HG03066 (cell line): ENCODE measurements at regions not wholly inside any gene's neighbourhood (a gene's known extent, or its start where the extent isn't known, plus 50 kb on each side); places are given as distances from the start of the nearest gene placed in this dataset.

ENCODE experiments used
- ATAC-seq: cut with Tn5 transposase; IDR thresholded peaks from one replicate; pipeline ENCODE4 v1.9.1; 2021; ENCODE audit warnings: low read depth; ENCODE audit not compliant: unreplicated experiment

- ATAC-seq: no peak
These were observed 506.2 kb downstream of the EPM2A start for GRCh38 chr6:145228962-145229582.

GRCh38 chr6:145233955-145234354 lies 501.4 kb downstream of the EPM2A start:
- ATAC-seq: no peak

- no peak for ATAC-seq
These were observed 500.1 kb downstream of the EPM2A start for GRCh38 chr6:145235207-145235606.

DNA sequence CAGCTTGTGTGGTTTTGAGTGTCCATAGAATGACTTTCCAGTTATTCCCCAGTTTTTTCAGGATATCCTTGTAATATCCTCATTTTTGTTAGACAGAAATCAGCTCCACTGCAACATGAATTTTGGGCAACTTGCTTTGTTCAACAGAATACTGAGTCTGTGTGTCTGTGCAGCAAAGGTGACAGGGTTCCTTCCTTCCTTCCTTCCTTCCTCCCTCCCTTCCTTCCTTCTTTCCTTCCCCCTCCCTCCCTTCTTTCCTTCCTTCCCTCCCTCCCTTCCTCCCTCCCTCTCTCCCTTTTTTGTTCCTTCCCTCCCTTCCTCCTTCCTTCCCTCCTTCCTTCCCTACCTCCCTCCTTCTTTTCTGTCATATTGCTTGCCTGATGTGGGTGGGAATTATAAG lies 496.5 kb downstream of the EPM2A start:
- no peak for ATAC-seq

DNA sequence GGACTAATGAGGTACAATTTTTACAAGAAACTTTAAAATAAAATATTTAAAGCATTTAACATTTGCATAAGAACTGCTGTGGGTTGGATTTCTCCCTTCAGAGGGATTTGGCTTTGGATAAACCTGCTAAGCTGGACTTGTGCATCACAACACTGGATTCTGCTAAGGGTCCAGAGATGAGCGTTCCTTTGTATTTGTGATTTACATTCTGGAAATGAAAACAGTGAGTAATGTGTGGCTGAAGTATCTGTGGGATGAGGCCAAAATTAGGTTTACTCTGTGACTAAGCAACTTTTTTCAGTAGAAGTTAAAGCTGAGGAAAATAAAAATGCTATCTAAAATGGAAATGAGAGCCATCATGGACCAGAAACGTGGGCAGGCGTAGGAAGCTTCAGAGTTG lies 494.3 kb downstream of the EPM2A start:
- ATAC-seq: no peak

GRCh38 chr6:145241721-145242120 lies 493.6 kb downstream of the EPM2A start:
- ATAC-seq: no peak

GRCh38 chr6:145244349-145245100 lies 490.8 kb downstream of the EPM2A start:
- ATAC-seq: no peak

GRCh38 chr6:145245119-145245518 lies 490.2 kb downstream of the EPM2A start:
- ATAC-seq: no peak

- no peak for ATAC-seq
These were observed 487.5 kb downstream of the EPM2A start for GRCh38 chr6:145247692-145248419.

- no peak for ATAC-seq
These were observed 484.9 kb downstream of the EPM2A start for GRCh38 chr6:145250436-145250835.

DNA sequence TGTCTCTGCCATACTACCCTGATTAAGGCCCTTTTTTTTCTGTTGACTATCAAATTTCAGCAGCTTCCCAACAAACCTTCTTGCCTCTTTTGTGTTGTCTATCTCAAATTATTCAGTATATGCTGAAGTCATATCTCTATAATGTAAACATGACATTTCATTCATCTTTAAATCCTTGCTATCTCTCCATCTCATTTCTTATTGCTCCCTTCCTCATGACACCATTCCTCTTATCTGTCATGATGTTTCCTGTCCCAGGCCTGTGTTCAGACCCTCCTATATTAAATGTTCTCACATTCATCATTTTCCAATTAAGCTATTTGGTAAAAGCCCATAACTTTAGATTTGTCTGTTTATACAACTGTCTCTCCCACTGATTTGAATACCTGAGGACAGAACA lies 482.6 kb downstream of the EPM2A start:
- ATAC-seq: no peak

GRCh38 chr6:145254649-145255401 lies 480.5 kb downstream of the EPM2A start:
- ATAC-seq: no peak

DNA sequence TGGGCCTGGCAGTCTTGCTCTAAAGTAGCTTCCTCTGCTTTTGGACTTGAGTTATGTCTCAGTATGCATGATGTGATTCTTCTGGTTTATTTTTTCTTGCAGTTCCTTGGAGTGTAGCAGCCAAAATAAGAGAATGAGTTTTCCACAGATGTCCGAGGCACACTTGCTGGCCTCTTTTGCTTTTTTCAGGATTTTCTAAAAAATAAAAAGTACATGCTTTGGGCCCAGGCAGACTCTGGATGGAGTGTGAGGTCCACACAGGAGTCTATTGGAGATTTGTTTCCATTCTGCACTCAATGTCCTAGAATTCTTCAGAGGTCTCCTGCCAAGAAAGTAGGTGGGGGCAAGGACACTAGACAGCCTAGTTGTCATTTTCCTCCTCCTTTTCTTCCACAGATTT lies 477.6 kb downstream of the EPM2A start:
- ATAC-seq: no peak

DNA sequence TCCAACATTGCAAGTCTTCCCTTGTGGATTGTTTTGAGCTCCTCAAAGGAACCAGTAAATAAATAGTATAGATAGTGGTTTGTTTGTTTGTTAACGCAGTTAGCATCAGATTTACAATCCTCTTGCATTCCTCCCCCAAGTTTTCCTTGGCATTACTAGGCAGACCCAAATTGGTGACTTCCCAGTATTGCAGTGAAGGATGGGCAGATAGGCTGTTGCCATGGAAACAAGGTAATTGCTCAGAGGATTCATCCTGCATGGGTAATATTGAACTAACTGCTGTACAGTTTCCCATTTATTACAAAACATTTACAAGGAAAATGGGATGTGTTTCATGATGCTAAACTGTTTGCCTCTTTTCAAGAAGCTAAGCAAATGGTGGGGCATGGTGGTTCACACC lies 477.2 kb downstream of the EPM2A start:
- ATAC-seq: no peak

DNA sequence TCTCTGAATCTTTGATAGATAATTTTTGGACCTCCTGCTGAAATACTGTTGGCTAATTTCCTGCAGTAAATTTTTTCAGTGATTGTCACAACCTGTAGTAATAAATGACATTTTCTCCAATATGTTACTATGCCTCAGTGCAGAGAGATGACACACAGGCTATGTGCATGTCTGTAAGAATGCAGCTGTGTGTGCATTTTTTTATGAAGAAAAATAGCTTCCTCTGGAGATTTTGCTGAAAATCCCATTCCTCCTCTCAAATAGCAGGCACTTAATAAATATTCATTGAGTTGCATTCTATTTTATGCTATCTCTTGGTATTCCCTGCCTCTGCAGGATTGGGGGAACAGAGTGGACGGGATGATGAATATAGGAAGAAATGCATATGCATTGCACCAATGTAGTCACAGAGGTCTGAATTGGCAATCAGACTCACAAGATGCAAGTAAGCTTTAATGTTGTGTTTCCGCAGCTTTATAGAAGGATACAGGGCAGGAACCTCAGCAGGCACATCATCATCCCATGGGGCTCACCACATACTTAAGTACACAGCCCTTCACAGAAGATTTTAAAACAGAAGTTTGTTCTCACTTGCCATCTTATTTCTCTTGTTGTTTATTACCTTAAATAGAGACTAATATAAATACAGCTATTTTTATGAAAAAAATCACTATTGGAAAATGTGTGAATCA lies 474.7 kb downstream of the EPM2A start:
- ATAC-seq: no peak

DNA sequence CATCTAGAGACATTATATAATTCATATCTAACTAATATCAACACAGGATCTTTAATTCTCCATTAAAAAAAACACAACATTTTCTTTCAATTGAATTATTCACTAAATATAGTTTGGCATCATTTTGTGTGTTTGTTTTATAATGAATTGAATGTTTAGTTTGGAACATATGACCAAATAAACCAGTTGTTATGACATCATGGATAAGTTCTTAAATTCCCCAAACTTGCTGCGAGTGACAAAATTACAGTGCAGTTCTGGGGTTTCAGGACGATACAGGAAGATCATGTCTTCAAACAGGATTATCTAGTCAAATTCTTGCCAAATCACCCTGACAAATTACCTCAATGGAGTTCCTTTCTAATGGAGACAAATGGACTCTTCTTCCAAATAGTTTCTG lies 473.6 kb downstream of the EPM2A start:
- ATAC-seq: no peak

GRCh38 chr6:145262771-145263170 lies 472.5 kb downstream of the EPM2A start:
- ATAC-seq: no peak

DNA sequence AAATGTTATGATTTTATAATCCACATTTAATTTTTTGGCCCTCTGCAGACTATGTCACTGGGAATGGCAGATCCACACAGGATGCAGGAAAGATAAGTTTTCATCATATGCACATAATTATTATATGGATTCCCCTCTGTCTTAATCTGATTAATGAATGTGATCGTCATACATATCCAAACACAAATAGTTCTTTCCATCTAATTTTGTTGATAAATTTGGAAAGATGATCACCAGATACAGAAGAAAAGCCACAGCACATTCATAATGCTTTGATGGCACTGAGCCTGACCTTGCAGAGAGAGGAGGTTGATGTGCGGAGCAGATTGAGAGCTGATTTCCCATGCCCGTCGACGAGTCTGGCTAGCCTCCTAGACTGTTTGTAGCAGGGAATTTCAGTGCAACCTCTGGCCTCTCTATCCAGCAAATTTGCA lies 471.5 kb downstream of the EPM2A start:
- no peak for ATAC-seq

DNA sequence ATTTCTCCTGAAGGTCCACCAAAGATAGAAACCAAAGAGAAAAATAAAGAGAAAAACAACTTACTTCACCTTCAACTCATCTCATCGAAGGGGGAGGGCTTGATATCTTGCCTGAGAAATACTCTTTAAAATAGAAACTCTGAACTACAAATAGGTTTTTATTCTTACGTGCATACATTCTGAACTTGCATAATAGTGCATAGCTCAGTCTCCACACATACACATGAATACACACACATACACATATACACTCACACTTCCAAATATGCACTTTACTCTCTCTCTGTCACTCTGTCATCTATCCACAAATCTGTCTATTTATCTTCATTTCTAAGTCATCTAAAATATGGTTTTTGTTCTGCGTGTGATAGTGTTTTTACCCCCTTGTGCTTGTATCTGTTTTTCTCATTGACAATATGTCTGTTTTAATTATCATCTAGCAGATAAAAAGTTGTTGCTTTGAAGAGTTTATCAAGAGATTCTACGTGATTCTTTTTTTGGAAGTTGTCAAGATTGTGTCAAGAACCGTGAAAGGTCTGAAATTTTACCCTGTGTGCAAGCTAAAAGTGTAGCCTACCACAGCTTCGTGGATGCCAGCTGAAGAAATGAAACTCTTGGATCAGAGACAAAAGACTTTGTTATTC lies 468.8 kb downstream of the EPM2A start:
- ATAC-seq: no peak
